Neural progenitor cell (in vitro differentiated cells): ENCODE measurements at regions not wholly inside any gene's neighbourhood (a gene's known extent, or its start where the extent isn't known, plus 50 kb on each side); places are given as distances from the start of the nearest gene placed in this dataset.

ENCODE experiments used
- DNase-seq: peaks from one replicate; pipeline ENCODE4 v3.0.0-alpha.2; 2016; ENCODE audit warnings: low spot score
- H2AFZ ChIP-seq: fragments of 200-600 bp; sonication (generic); replicated peaks from 2 replicates; pipeline ENCODE4 v1.6.1; 2016; ENCODE audit warnings: antibody characterized with exemption
- H3F3A ChIP-seq: fragments of 200-600 bp; sonication (generic); 2 replicates; pipeline ENCODE4 v1.6.1; 2016; ENCODE audit warnings: antibody characterized with exemption, low read depth
- H3K27ac ChIP-seq: fragments of 200-600 bp; sonication (generic); 2 replicates; pipeline ENCODE4 v1.5.1; 2016; ENCODE audit warnings: mild to moderate bottlenecking
- H3K27me3 ChIP-seq: fragments of 200-600 bp; sonication (generic); 2 replicates; pipeline ENCODE4 v1.6.1; 2016; ENCODE audit warnings: mild to moderate bottlenecking, moderate library complexity
- H3K36me3 ChIP-seq: fragments of 200-600 bp; sonication (generic); 2 replicates; pipeline ENCODE4 v1.5.1; 2016
- H3K4me1 ChIP-seq: fragments of 200-600 bp; sonication (generic); 2 replicates; pipeline ENCODE4 v1.6.1; 2016; ENCODE audit warnings: mixed run types
- H3K4me2 ChIP-seq: fragments of 200-600 bp; sonication (generic); 2 replicates; pipeline ENCODE4 v1.6.1; 2016
- H3K4me3 ChIP-seq: fragments of 200-600 bp; sonication (generic); 2 replicates; pipeline ENCODE4 v1.5.1; 2016
- H3K79me2 ChIP-seq: fragments of 200-600 bp; sonication (generic); 2 replicates; pipeline ENCODE4 v1.6.1; 2016; ENCODE audit warnings: low read depth
- H3K9ac ChIP-seq: fragments of 200-600 bp; sonication (generic); 2 replicates; pipeline ENCODE4 v1.6.1; 2016
- H3K9me3 ChIP-seq: fragments of 200-600 bp; sonication (generic); 2 replicates; pipeline ENCODE4 v1.5.1; 2016; ENCODE audit warnings: low read depth
- H4K20me1 ChIP-seq: fragments of 200-600 bp; sonication (generic); 2 replicates; pipeline ENCODE4 v1.6.1; 2016; ENCODE audit warnings: low read depth
- H3K27ac Mint-ChIP-seq: 3 replicates; pipeline ENCODE4 v1.8.0; 2021; ENCODE audit warnings: mixed read lengths
- H3K27me3 Mint-ChIP-seq: 2 replicates; pipeline ENCODE4 v1.8.0; 2022; ENCODE audit warnings: low read depth, mild to moderate bottlenecking, inconsistent platforms, moderate library complexity, mixed read lengths; ENCODE audit not compliant: insufficient read depth
- H3K36me3 Mint-ChIP-seq: 3 replicates; pipeline ENCODE4 v1.8.0; 2021; ENCODE audit warnings: mixed read lengths
- H3K4me1 Mint-ChIP-seq: 3 replicates; pipeline ENCODE4 v1.8.0; 2021; ENCODE audit warnings: mixed read lengths
- H3K4me3 Mint-ChIP-seq: 3 replicates; pipeline ENCODE4 v1.8.0; 2021; ENCODE audit warnings: mild to moderate bottlenecking, moderate library complexity, mixed read lengths
- H3K9me3 Mint-ChIP-seq: 3 replicates; pipeline ENCODE4 v1.8.0; 2020; ENCODE audit warnings: mixed read lengths
- EZH2 ChIP-seq: fragments of 200-600 bp; sonication (generic); IDR thresholded peaks from 2 replicates; pipeline ENCODE4 v1.6.1; 2017; ENCODE audit warnings: antibody characterized with exemption, mild to moderate bottlenecking, moderate library complexity
- EZH2phosphoT487 ChIP-seq: fragments of 200-600 bp; sonication (generic); IDR thresholded peaks from 2 replicates; pipeline ENCODE4 v1.6.1; 2017; ENCODE audit warnings: antibody characterized with exemption
- TF ChIP-seq, protein P1 (sequence below): fragments of 200-600 bp; sonication (generic); IDR thresholded peaks from 2 replicates; pipeline ENCODE4 v1.5.1; 2017; ENCODE audit warnings: antibody characterized with exemption, mild to moderate bottlenecking

DNA sequence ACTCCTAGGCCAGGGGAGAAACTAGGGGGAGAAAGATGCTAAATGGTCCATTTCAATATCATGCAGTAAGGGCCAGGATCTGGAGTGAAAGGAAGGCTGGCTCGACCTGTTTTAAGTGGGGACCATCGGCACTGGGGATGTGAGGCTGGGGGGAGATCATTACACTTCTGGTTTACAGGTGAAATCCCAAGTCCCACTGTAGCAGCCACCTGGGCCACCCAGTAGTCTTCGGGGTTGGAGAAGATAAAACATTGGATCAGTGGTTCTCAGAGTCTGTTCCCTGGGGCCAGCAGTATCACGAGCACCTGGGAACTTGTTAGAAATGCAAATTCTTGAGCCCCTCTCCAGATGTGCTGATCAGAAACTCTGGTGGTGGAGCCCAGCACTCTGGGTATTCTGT is 111.3 kb upstream of the ALDH1B1 start:
- H3K4me3 Mint-ChIP-seq, result no peak overlapping the region
- H3K27me3 Mint-ChIP-seq, result peaks cover 9% of the 10 kb centered on the region
- no peak for DNase-seq

DNA sequence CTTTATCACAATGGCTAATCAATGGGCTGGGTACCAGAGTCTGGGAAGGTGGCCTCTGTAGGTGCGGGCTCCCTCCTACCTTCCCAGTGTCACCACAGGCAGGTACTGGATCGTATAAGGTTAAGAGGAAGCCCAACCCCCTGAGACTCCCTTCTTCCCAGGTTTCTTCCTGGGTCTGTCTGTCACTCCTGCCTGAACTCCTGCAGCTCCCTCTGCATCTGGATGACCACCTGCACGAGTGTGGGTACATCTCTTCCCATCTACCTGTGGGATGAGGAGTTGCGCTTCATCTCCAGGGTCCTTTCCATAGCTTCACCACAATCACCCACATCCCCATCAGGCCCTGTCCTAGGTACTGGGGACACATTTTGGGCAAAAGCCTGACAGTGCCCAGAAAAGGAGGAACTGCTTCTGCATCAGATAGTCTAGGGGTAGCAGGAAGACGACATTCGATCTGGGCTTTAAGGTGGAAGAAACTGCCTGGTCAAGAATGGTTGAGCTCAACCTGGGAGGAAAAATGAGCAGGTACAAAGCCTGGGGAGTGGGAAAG is 112.2 kb upstream of the ALDH1B1 start:
- Histone ChIP-seq H3K27ac (no peak overlapping the region), H3K4me3 (no peak overlapping the region), H3K36me3 (no peaks in the 10 kb centered on the region), H4K20me1 (peaks cover 7% of the 10 kb centered on the region), H3K9me3 (no peaks in the 10 kb centered on the region), H3F3A (peaks cover 17% of the 10 kb centered on the region), H3K79me2 (no peaks in the 10 kb centered on the region), H3K4me2 (no peak overlapping the region), H3K9ac (no peak overlapping the region), H2AFZ (no peak overlapping the region), H3K4me1 (peaks cover 10% of the 10 kb centered on the region), H3K27me3 (peaks cover 17% of the 10 kb centered on the region)
- no peak for TF ChIP-seq EZH2
- no peak for TF ChIP-seq EZH2phosphoT487
- TF ChIP-seq, protein P1, sequence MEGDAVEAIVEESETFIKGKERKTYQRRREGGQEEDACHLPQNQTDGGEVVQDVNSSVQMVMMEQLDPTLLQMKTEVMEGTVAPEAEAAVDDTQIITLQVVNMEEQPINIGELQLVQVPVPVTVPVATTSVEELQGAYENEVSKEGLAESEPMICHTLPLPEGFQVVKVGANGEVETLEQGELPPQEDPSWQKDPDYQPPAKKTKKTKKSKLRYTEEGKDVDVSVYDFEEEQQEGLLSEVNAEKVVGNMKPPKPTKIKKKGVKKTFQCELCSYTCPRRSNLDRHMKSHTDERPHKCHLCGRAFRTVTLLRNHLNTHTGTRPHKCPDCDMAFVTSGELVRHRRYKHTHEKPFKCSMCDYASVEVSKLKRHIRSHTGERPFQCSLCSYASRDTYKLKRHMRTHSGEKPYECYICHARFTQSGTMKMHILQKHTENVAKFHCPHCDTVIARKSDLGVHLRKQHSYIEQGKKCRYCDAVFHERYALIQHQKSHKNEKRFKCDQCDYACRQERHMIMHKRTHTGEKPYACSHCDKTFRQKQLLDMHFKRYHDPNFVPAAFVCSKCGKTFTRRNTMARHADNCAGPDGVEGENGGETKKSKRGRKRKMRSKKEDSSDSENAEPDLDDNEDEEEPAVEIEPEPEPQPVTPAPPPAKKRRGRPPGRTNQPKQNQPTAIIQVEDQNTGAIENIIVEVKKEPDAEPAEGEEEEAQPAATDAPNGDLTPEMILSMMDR, result no peak
- Mint-ChIP-seq H3K9me3 (no peaks in the 10 kb centered on the region), H3K36me3 (no peaks in the 10 kb centered on the region), H3K4me3 (no peak overlapping the region), H3K4me1 (peaks cover 22% of the 10 kb centered on the region), H3K27me3 (peaks cover 7% of the 10 kb centered on the region), H3K27ac (no peak overlapping the region)
- DNase-seq, result no peak

More for the DNA sequence above, 111.3 kb upstream of the ALDH1B1 start:
- H3K4me3 ChIP-seq, result no peak overlapping the region
- no peak overlapping the region for H2AFZ ChIP-seq
- no peak overlapping the region for H3K27ac Mint-ChIP-seq
- H3K4me2 ChIP-seq, result no peak overlapping the region
- peaks cover 20% of the 10 kb centered on the region for H3F3A ChIP-seq
- H3K4me1 Mint-ChIP-seq, result peaks cover 29% of the 10 kb centered on the region
- H3K27ac ChIP-seq, result no peak overlapping the region
- no peaks in the 10 kb centered on the region for H3K9me3 Mint-ChIP-seq
- H3K9ac ChIP-seq, result no peak overlapping the region
- H3K4me1 ChIP-seq, result peaks cover 10% of the 10 kb centered on the region
- H3K27me3 ChIP-seq, result peaks cover 17% of the 10 kb centered on the region
- no peaks in the 10 kb centered on the region for H3K9me3 ChIP-seq
- no peaks in the 10 kb centered on the region for H3K36me3 Mint-ChIP-seq
- no peaks in the 10 kb centered on the region for H3K79me2 ChIP-seq
- H4K20me1 ChIP-seq, result peaks cover 7% of the 10 kb centered on the region
- H3K36me3 ChIP-seq, result no peaks in the 10 kb centered on the region
- TF ChIP-seq EZH2, result no peak
- TF ChIP-seq, protein P1, result no peak

DNA sequence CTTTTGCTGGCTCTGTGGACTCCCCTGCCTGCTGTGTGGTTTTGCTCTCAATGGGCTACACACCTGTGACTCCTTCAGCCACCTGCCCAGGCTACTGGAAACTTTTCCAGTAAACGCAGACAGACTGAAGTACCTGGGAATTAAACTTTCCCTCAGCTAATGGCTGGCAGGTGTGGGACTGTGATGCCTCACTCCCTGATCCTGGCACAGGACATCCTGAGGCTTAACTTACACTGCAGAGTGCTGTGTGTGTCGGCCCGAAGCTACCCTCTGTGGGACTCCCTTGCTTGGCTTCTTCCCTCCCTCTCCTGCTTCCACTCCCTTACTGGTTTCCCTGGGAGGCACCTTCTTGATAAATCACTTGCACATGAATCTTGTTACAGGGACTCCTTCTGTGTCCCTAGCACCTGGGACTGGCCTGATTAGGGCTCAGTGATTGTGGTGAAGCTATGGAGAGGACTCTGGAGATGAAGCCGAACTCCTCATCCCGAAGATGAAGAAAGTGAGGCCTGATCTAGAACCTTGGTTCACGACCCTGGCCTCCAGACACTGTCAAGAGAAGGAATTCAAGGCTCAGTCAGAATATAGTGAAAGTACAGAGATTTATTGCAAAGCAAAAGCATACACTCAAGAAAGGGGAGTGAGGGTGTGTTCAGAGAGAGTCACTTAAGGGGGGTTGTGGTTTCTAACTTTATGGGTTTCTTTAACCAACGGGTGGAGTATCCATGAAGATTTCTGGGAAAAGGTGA is 113.4 kb upstream of the ALDH1B1 start:
- H3K9me3 ChIP-seq, result no peaks in the 10 kb centered on the region
- H3K27ac ChIP-seq, result no peak overlapping the region
- no peak overlapping the region for H2AFZ ChIP-seq
- DNase-seq, result no peak
- no peaks in the 10 kb centered on the region for H3K36me3 ChIP-seq
- Mint-ChIP-seq H3K27me3 (peaks cover 5% of the 10 kb centered on the region), H3K4me1 (peaks cover 13% of the 10 kb centered on the region), H3K36me3 (no peaks in the 10 kb centered on the region), H3K27ac (no peak overlapping the region), H3K9me3 (no peaks in the 10 kb centered on the region), H3K4me3 (no peak overlapping the region)
- H3K9ac ChIP-seq, result no peak overlapping the region
- no peak overlapping the region for H3K4me3 ChIP-seq
- TF ChIP-seq EZH2phosphoT487 (no peak), EZH2 (no peak)
- TF ChIP-seq, protein P1, result no peak
- no peaks in the 10 kb centered on the region for H3K4me1 ChIP-seq
- H4K20me1 ChIP-seq, result peaks cover 3% of the 10 kb centered on the region
- peaks cover 5% of the 10 kb centered on the region for H3F3A ChIP-seq
- H3K4me2 ChIP-seq, result no peak overlapping the region
- H3K79me2 ChIP-seq, result no peaks in the 10 kb centered on the region
- peaks cover 21% of the 10 kb centered on the region for H3K27me3 ChIP-seq
